ENCODE measurements at regions not wholly inside any gene's neighbourhood (a gene's known extent, or its start where the extent isn't known, plus 50 kb on each side); places are given as distances from the start of the nearest gene placed in this dataset.
A peak's percentile ranks its signal among the peaks of the same experiment; 100 is the strongest.

- no peaks in the 10 kb centered on the region for H3K36me3 ChIP-seq
- H3K9me3 ChIP-seq = no peaks in the 10 kb centered on the region
- no peak overlapping the region for H3K4me3 ChIP-seq
- H3K27me3 ChIP-seq = no peaks in the 10 kb centered on the region
- H3K27ac ChIP-seq = peak overlapping the region; percentile 82 to 83
- intact Hi-C loops (cut with DNase I; ENCODE audit: low total_unique reads) = loop anchor here (10.0 kb wide), 1 partner anchor 96 kb away; the partner anchor contains the start of gene SLC45A1
- no peak for TF ChIP-seq CTCF (IDR thresholded peaks at IDR 0.05)
- peaks cover 0 to 39% (median 18%) of the 10 kb centered on the region in 4 donors for H3K4me1 ChIP-seq
- DNase-seq = peak in 1 of 2 donors; percentile 41
Measured at GRCh38 chr1:8218351-8219092, 99.4 kb upstream of the SLC45A1 start.

GRCh38 chr1:8217809-8218208 lies 100.1 kb upstream of the SLC45A1 start:
- intact Hi-C loops (cut with DNase I; ENCODE audit: low total_unique reads) = loop anchor here (10.0 kb wide), 1 partner anchor 97 kb away; the partner anchor contains the start of gene SLC45A1
- Histone ChIP-seq H3K9me3 (no peaks in the 10 kb centered on the region), H3K4me3 (peak overlapping the region; percentile 51 to 54), H3K4me1 (peaks cover 0 to 40% (median 18%) of the 10 kb centered on the region in 4 donors), H3K27me3 (no peaks in the 10 kb centered on the region), H3K36me3 (no peaks in the 10 kb centered on the region), H3K27ac (peak overlapping the region; percentile 82 to 83)
- TF ChIP-seq CTCF (IDR thresholded peaks at IDR 0.05) = no peak
- DNase-seq = no peak

GRCh38 chr1:8217011-8217711 lies 100.8 kb upstream of the SLC45A1 start:
- Histone ChIP-seq H3K9me3 (no peaks in the 10 kb centered on the region), H3K27me3 (no peaks in the 10 kb centered on the region), H3K27ac (peak overlapping the region; percentile 82 to 83), H3K4me1 (peaks cover 0 to 47% (median 21%) of the 10 kb centered on the region in 4 donors), H3K4me3 (peak overlapping the region; percentile 51 to 54), H3K36me3 (no peaks in the 10 kb centered on the region)
- DNase-seq = no peak
- no peak for TF ChIP-seq CTCF (IDR thresholded peaks at IDR 0.05)
- intact Hi-C loops (cut with DNase I; ENCODE audit: low total_unique reads) = loop anchor here (10.0 kb wide), 1 partner anchor 98 kb away; the partner anchor contains the start of gene SLC45A1

- H3K27me3 ChIP-seq = no peaks in the 10 kb centered on the region
- no peaks in the 10 kb centered on the region for H3K36me3 ChIP-seq
- no peak overlapping the region for H3K4me3 ChIP-seq
- H3K9me3 ChIP-seq = no peaks in the 10 kb centered on the region
- no peak for TF ChIP-seq CTCF (IDR thresholded peaks at IDR 0.05)
- peaks cover 0 to 54% (median 24%) of the 10 kb centered on the region in 4 donors for H3K4me1 ChIP-seq
- intact Hi-C loops (cut with DNase I; ENCODE audit: low total_unique reads) = loop anchor here (10.0 kb wide), 1 partner anchor 99 kb away; the partner anchor contains the start of gene SLC45A1
- no peak for DNase-seq
- peak overlapping the region; percentile 39 to 82 for H3K27ac ChIP-seq
Measured at GRCh38 chr1:8216005-8216404, 101.9 kb upstream of the SLC45A1 start.

- Histone ChIP-seq H3K27me3 (no peaks in the 10 kb centered on the region), H3K4me1 (peaks cover 0 to 56% (median 26%) of the 10 kb centered on the region in 4 donors), H3K4me3 (no peak overlapping the region), H3K36me3 (no peaks in the 10 kb centered on the region), H3K9me3 (no peaks in the 10 kb centered on the region), H3K27ac (peak overlapping the region; percentile 71 to 82)
- no peak for DNase-seq
- no peak for TF ChIP-seq CTCF (IDR thresholded peaks at IDR 0.05)
- intact Hi-C loops (cut with DNase I; ENCODE audit: low total_unique reads) = loop anchor here (10.0 kb wide), 1 partner anchor 100 kb away; the partner anchor contains the start of gene SLC45A1
Measured at GRCh38 chr1:8214501-8215173, 103.3 kb upstream of the SLC45A1 start.
